Dedifferentiated amniotic fluid mesenchymal stem cell (primary cell): ENCODE measurements at regions not wholly inside any gene's neighbourhood (a gene's known extent, or its start where the extent isn't known, plus 50 kb on each side); places are given as distances from the start of the nearest gene placed in this dataset.
"Not testable (repeated sequence)": the region's sequence is repeated elsewhere in the genome, so short reads cannot be mapped to it uniquely, and the experiment has no call there.

Experiments
- DNase-seq: peaks from one replicate; pipeline ENCODE4 v3.0.0-alpha.2; 2016; ENCODE audit errors: extremely low spot score

- no peak for DNase-seq
Observed at GRCh38 chr5:116789522-116789921, 214.9 kb upstream of the SEMA6A start.

GRCh38 chr5:116788851-116789403 is 214.3 kb upstream of the SEMA6A start:
- DNase-seq = no peak

- no peak for DNase-seq
Observed at GRCh38 chr5:116787570-116787969, 212.9 kb upstream of the SEMA6A start.

GRCh38 chr5:116785106-116785505 is 210.5 kb upstream of the SEMA6A start:
- DNase-seq = peak; percentile 36

- DNase-seq = no peak
Observed at GRCh38 chr5:116779846-116780245, 205.2 kb upstream of the SEMA6A start.

GRCh38 chr5:116778651-116779280 is 204.1 kb upstream of the SEMA6A start:
- DNase-seq = no peak

- no peak for DNase-seq
Observed at GRCh38 chr5:116778032-116778431, 203.4 kb upstream of the SEMA6A start.

GRCh38 chr5:116773926-116774325 is 199.3 kb upstream of the SEMA6A start:
- DNase-seq = no peak

GRCh38 chr5:116772806-116773205 is 198.2 kb upstream of the SEMA6A start:
- no peak for DNase-seq

- no peak for DNase-seq
Observed at GRCh38 chr5:116772152-116772501, 197.5 kb upstream of the SEMA6A start.

- no peak for DNase-seq
Observed at GRCh38 chr5:116771466-116772151, 197.0 kb upstream of the SEMA6A start.

GRCh38 chr5:116769953-116770352 is 195.3 kb upstream of the SEMA6A start:
- DNase-seq = not testable (repeated sequence)

- no peak for DNase-seq
Observed at GRCh38 chr5:116769470-116769869, 194.8 kb upstream of the SEMA6A start.

GRCh38 chr5:116766470-116766947 is 191.9 kb upstream of the SEMA6A start:
- no peak for DNase-seq

- DNase-seq = no peak
Observed at GRCh38 chr5:116765441-116765840, 190.8 kb upstream of the SEMA6A start.

GRCh38 chr5:116764941-116765340 is 190.3 kb upstream of the SEMA6A start:
- no peak for DNase-seq

- no peak for DNase-seq
Observed at GRCh38 chr5:116763987-116764866, 189.6 kb upstream of the SEMA6A start.

GRCh38 chr5:116759860-116760640 is 185.4 kb upstream of the SEMA6A start:
- no peak for DNase-seq

- DNase-seq = no peak
Observed at GRCh38 chr5:116757326-116757725, 182.7 kb upstream of the SEMA6A start.

- no peak for DNase-seq
Observed at GRCh38 chr5:116756531-116756930, 181.9 kb upstream of the SEMA6A start.

GRCh38 chr5:116754556-116754955 is 179.9 kb upstream of the SEMA6A start:
- no peak for DNase-seq
